ENCODE measurements at regions not wholly inside any gene's neighbourhood (a gene's known extent, or its start where the extent isn't known, plus 50 kb on each side); places are given as distances from the start of the nearest gene placed in this dataset.

GRCh38 chr2:48870503-48870902 is 115.0 kb upstream of the LHCGR start:
- Mint-ChIP-seq H3K36me3 (no peaks in the 10 kb centered on the region), H3K27me3 (ENCODE audit: insufficient read depth, low read depth) (peaks cover 4% of the 10 kb centered on the region), H3K4me1 (peaks cover 2% of the 10 kb centered on the region), H3K9me3 (no peaks in the 10 kb centered on the region), H3K4me3 (no peak overlapping the region), H3K27ac (no peak overlapping the region)
- H3K36me3 ChIP-seq = no peaks in the 10 kb centered on the region
- no peaks in the 10 kb centered on the region for H3K79me2 ChIP-seq (ENCODE audit: low read depth)
- no peak overlapping the region for H3K27ac ChIP-seq
- no peak overlapping the region for H3K4me2 ChIP-seq
- H4K20me1 ChIP-seq (ENCODE audit: low read depth) = peaks cover 7% of the 10 kb centered on the region
- no peak for DNase-seq (ENCODE audit: low spot score)
- no peaks in the 10 kb centered on the region for H3K9me3 ChIP-seq (ENCODE audit: low read depth)
- H3K9ac ChIP-seq = no peak overlapping the region
- H3F3A ChIP-seq (ENCODE audit: low read depth) = no peaks in the 10 kb centered on the region
- H3K27me3 ChIP-seq = peaks cover 10% of the 10 kb centered on the region
- H3K4me1 ChIP-seq = peaks cover 22% of the 10 kb centered on the region
- no peak for TF ChIP-seq CTCF (IDR thresholded peaks at IDR 0.05)
- no peak for TF ChIP-seq EZH2 (IDR thresholded peaks at IDR 0.05)
- H2AFZ ChIP-seq (replicated peaks) = no peak overlapping the region
- H3K4me3 ChIP-seq = no peak overlapping the region

- Mint-ChIP-seq H3K27me3 (ENCODE audit: insufficient read depth, low read depth) (peaks cover 2% of the 10 kb centered on the region), H3K9me3 (no peaks in the 10 kb centered on the region), H3K4me1 (peaks cover 2% of the 10 kb centered on the region), H3K27ac (no peak overlapping the region), H3K36me3 (no peaks in the 10 kb centered on the region), H3K4me3 (no peak overlapping the region)
- H4K20me1 ChIP-seq (ENCODE audit: low read depth) = no peaks in the 10 kb centered on the region
- H3K9me3 ChIP-seq (ENCODE audit: low read depth) = no peaks in the 10 kb centered on the region
- H3K27me3 ChIP-seq = no peaks in the 10 kb centered on the region
- DNase-seq (ENCODE audit: low spot score) = no peak
- no peak overlapping the region for H2AFZ ChIP-seq (replicated peaks)
- H3K9ac ChIP-seq = no peak overlapping the region
- H3K79me2 ChIP-seq (ENCODE audit: low read depth) = no peaks in the 10 kb centered on the region
- no peak overlapping the region for H3K4me3 ChIP-seq
- TF ChIP-seq EZH2phosphoT487 (IDR thresholded peaks at IDR 0.05) = no peak
- no peak for TF ChIP-seq EZH2 (IDR thresholded peaks at IDR 0.05)
- no peak for TF ChIP-seq CTCF (IDR thresholded peaks at IDR 0.05)
- H3K27ac ChIP-seq = no peak overlapping the region
- no peaks in the 10 kb centered on the region for H3F3A ChIP-seq (ENCODE audit: low read depth)
- H3K36me3 ChIP-seq = no peaks in the 10 kb centered on the region
- H3K4me2 ChIP-seq = no peak overlapping the region
- no peaks in the 10 kb centered on the region for H3K4me1 ChIP-seq
These were observed 110.2 kb upstream of the LHCGR start for GRCh38 chr2:48865704-48866103.

GRCh38 chr2:48860380-48860779 is 104.9 kb upstream of the LHCGR start:
- Mint-ChIP-seq H3K27ac (no peak overlapping the region), H3K4me1 (no peaks in the 10 kb centered on the region), H3K27me3 (ENCODE audit: insufficient read depth, low read depth) (peaks cover 3% of the 10 kb centered on the region), H3K36me3 (no peaks in the 10 kb centered on the region), H3K4me3 (no peak overlapping the region), H3K9me3 (no peaks in the 10 kb centered on the region)
- Histone ChIP-seq H3K9me3 (ENCODE audit: low read depth) (no peaks in the 10 kb centered on the region), H2AFZ (replicated peaks) (no peak overlapping the region), H3K4me3 (no peak overlapping the region), H3K4me2 (no peak overlapping the region), H3K79me2 (ENCODE audit: low read depth) (no peaks in the 10 kb centered on the region), H4K20me1 (ENCODE audit: low read depth) (no peaks in the 10 kb centered on the region), H3K27me3 (no peaks in the 10 kb centered on the region), H3K9ac (no peak overlapping the region), H3F3A (ENCODE audit: low read depth) (no peaks in the 10 kb centered on the region), H3K4me1 (no peaks in the 10 kb centered on the region), H3K36me3 (no peaks in the 10 kb centered on the region), H3K27ac (no peak overlapping the region)
- no peak for DNase-seq (ENCODE audit: low spot score)
- TF ChIP-seq EZH2phosphoT487 (IDR thresholded peaks at IDR 0.05) = no peak
- no peak for TF ChIP-seq EZH2 (IDR thresholded peaks at IDR 0.05)

GRCh38 chr2:48856657-48857056 is 101.1 kb upstream of the LHCGR start:
- no peaks in the 10 kb centered on the region for H3F3A ChIP-seq (ENCODE audit: low read depth)
- no peaks in the 10 kb centered on the region for H4K20me1 ChIP-seq (ENCODE audit: low read depth)
- no peak overlapping the region for H2AFZ ChIP-seq (replicated peaks)
- H3K27ac Mint-ChIP-seq = no peak overlapping the region
- H3K9me3 Mint-ChIP-seq = no peaks in the 10 kb centered on the region
- DNase-seq (ENCODE audit: low spot score) = no peak
- H3K79me2 ChIP-seq (ENCODE audit: low read depth) = no peaks in the 10 kb centered on the region
- H3K36me3 ChIP-seq = no peaks in the 10 kb centered on the region
- H3K4me3 Mint-ChIP-seq = no peak overlapping the region
- no peak for TF ChIP-seq EZH2phosphoT487 (IDR thresholded peaks at IDR 0.05)
- TF ChIP-seq CTCF (IDR thresholded peaks at IDR 0.05) = no peak
- TF ChIP-seq EZH2 (IDR thresholded peaks at IDR 0.05) = no peak
- H3K4me2 ChIP-seq = no peak overlapping the region
- no peaks in the 10 kb centered on the region for H3K9me3 ChIP-seq (ENCODE audit: low read depth)
- no peaks in the 10 kb centered on the region for H3K36me3 Mint-ChIP-seq
- H3K4me1 Mint-ChIP-seq = no peaks in the 10 kb centered on the region
- H3K27ac ChIP-seq = no peak overlapping the region
- H3K4me3 ChIP-seq = no peak overlapping the region
- H3K27me3 ChIP-seq = no peaks in the 10 kb centered on the region
- H3K4me1 ChIP-seq = no peaks in the 10 kb centered on the region
- H3K9ac ChIP-seq = no peak overlapping the region
- H3K27me3 Mint-ChIP-seq (ENCODE audit: insufficient read depth, low read depth) = peaks cover 3% of the 10 kb centered on the region

Data from neural progenitor cell (in vitro differentiated cells).